Central memory CD4-positive, alpha-beta T cell (primary cell): ENCODE measurements at regions not wholly inside any gene's neighbourhood (a gene's known extent, or its start where the extent isn't known, plus 50 kb on each side); places are given as distances from the start of the nearest gene placed in this dataset.

Experiments used
- DNase-seq: peaks from one replicate; pipeline ENCODE4 v3.0.0; 2022

GRCh38 chr18:60555625-60556024 lies 183.1 kb upstream of the MC4R start:
- no peak for DNase-seq

- no peak for DNase-seq
Measured at GRCh38 chr18:60556326-60556725, 183.8 kb upstream of the MC4R start.

- DNase-seq, result no peak
Measured at GRCh38 chr18:60560071-60560470, 187.5 kb upstream of the MC4R start.

GRCh38 chr18:60563082-60563481 lies 190.5 kb upstream of the MC4R start:
- DNase-seq, result no peak

GRCh38 chr18:60568220-60568619 lies 195.6 kb upstream of the MC4R start:
- DNase-seq, result no peak

- no peak for DNase-seq
Measured at GRCh38 chr18:60570172-60570571, 197.6 kb upstream of the MC4R start.

- DNase-seq, result no peak
Measured at GRCh38 chr18:60577457-60577856, 204.9 kb upstream of the MC4R start.

- no peak for DNase-seq
Measured at GRCh38 chr18:60585670-60586069, 213.1 kb upstream of the MC4R start.

- DNase-seq, result no peak
Measured at GRCh38 chr18:60593249-60593648, 220.7 kb upstream of the MC4R start.

GRCh38 chr18:60596928-60597327 lies 224.4 kb upstream of the MC4R start:
- DNase-seq, result no peak

GRCh38 chr18:60599267-60599666 lies 226.7 kb upstream of the MC4R start:
- no peak for DNase-seq

GRCh38 chr18:60599995-60600394 lies 227.4 kb upstream of the MC4R start:
- DNase-seq, result no peak

- DNase-seq, result no peak
Measured at GRCh38 chr18:60601249-60601648, 228.7 kb upstream of the MC4R start.

- no peak for DNase-seq
Measured at GRCh38 chr18:60623331-60623730, 250.8 kb upstream of the MC4R start.

GRCh38 chr18:60624207-60624606 lies 251.6 kb upstream of the MC4R start:
- DNase-seq, result no peak

GRCh38 chr18:60639836-60640235 lies 267.3 kb upstream of the MC4R start:
- DNase-seq, result no peak

- no peak for DNase-seq
Measured at GRCh38 chr18:60643009-60643408, 270.4 kb upstream of the MC4R start.

- DNase-seq, result no peak
Measured at GRCh38 chr18:60646725-60647124, 274.1 kb upstream of the MC4R start.

- no peak for DNase-seq
Measured at GRCh38 chr18:60649107-60649506, 276.5 kb upstream of the MC4R start.

- no peak for DNase-seq
Measured at GRCh38 chr18:60649842-60650536, 277.4 kb upstream of the MC4R start.

GRCh38 chr18:60654298-60654697 lies 281.7 kb upstream of the MC4R start:
- DNase-seq, result no peak

GRCh38 chr18:60656553-60656952 lies 284.0 kb upstream of the MC4R start:
- no peak for DNase-seq

GRCh38 chr18:60662491-60662890 lies 289.9 kb upstream of the MC4R start:
- DNase-seq, result no peak

GRCh38 chr18:60663060-60663989 lies 290.8 kb upstream of the MC4R start:
- no peak for DNase-seq
